NB4 (cell line): ENCODE measurements at regions not wholly inside any gene's neighbourhood (a gene's known extent, or its start where the extent isn't known, plus 50 kb on each side); places are given as distances from the start of the nearest gene placed in this dataset.

Source experiments
- MYC ChIP-seq: IDR thresholded peaks from 2 replicates; pipeline ENCODE4 v1.6.1; 2011; ENCODE audit warnings: low read depth, low read length
- POLR2A ChIP-seq: IDR thresholded peaks from 2 replicates; pipeline ENCODE4 v1.6.1; 2011; ENCODE audit warnings: mild to moderate bottlenecking; ENCODE audit not compliant: insufficient read length; ENCODE audit errors: extremely low read depth
- TF ChIP-seq, protein P1 (sequence below): IDR thresholded peaks from one replicate; pipeline ENCODE4 v1.5.1; 2012; ENCODE audit warnings: low read depth, low read length
- TF ChIP-seq, protein P2 (sequence below): IDR thresholded peaks from 2 replicates; pipeline ENCODE4 v1.6.1; 2011; ENCODE audit warnings: low read depth, low read length

DNA sequence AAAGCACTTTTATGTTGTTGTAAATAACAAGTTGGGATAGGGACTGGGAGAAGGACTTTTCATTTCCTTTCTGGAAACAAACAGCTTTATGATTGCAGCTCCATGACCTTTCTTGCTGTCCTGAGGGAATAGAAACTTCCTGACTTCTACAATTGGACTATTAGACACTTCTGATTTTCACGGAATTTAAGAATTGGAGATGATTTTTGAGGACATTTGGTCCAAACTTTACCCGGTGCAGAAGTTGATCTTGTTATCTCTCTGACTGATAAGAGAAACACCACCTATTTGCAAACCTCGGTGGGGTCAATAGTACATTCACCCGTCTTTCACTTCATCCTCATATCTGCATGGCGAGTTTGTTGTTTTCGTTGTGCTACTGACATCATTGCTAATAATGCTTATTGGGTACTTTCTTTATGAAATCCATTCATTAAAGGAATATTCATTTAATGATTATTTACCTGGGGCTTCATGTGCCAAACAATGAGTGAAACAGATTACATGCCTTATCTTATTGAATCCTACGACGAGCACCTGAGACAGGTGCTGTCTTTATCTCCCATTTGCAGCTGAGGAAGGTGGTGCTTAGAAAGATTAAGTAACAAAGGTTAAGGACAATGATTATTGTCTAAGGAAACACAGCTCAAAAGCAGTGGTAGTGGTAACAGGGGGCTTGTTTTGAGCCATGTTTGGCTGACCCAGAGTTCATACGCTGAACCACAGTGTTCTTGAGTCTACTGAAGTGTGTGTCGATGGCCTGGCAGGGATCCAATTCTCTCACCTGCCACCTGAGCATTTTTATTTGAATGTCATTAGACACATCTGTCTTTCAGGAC, 176.9 kb upstream of the FAM20A start:
- TF ChIP-seq POLR2A (no peak), MYC (no peak)
- TF ChIP-seq, protein P1, sequence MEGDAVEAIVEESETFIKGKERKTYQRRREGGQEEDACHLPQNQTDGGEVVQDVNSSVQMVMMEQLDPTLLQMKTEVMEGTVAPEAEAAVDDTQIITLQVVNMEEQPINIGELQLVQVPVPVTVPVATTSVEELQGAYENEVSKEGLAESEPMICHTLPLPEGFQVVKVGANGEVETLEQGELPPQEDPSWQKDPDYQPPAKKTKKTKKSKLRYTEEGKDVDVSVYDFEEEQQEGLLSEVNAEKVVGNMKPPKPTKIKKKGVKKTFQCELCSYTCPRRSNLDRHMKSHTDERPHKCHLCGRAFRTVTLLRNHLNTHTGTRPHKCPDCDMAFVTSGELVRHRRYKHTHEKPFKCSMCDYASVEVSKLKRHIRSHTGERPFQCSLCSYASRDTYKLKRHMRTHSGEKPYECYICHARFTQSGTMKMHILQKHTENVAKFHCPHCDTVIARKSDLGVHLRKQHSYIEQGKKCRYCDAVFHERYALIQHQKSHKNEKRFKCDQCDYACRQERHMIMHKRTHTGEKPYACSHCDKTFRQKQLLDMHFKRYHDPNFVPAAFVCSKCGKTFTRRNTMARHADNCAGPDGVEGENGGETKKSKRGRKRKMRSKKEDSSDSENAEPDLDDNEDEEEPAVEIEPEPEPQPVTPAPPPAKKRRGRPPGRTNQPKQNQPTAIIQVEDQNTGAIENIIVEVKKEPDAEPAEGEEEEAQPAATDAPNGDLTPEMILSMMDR: no peak
- TF ChIP-seq, protein P2, sequence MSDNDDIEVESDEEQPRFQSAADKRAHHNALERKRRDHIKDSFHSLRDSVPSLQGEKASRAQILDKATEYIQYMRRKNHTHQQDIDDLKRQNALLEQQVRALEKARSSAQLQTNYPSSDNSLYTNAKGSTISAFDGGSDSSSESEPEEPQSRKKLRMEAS: no peak
